CD14-positive monocyte (primary cell): ENCODE measurements at regions not wholly inside any gene's neighbourhood (a gene's known extent, or its start where the extent isn't known, plus 50 kb on each side); places are given as distances from the start of the nearest gene placed in this dataset.

Source experiments
- DNase-seq, 3 donors: peaks; one replicate each; pipeline ENCODE4 v3.0.0-alpha.2; 2011 to 2022
- H2AFZ ChIP-seq: 2 replicates; pipeline ENCODE4 v1.6.0; 2012; ENCODE audit warnings: mild to moderate bottlenecking, low read depth, low read length, inconsistent platforms; ENCODE audit not compliant: insufficient read depth, poor library complexity, severe bottlenecking
- H3K27ac ChIP-seq, 2 donors: 1 replicate in 1 of 2; 2 replicates in 1 of 2; pipeline ENCODE4 v1.5.1; 2012 to 2013; ENCODE audit warnings: low read length in 2 of 2, control low read depth in 1 of 2, inconsistent platforms in 1 of 2, low read depth in 1 of 2, mild to moderate bottlenecking in 1 of 2
- H3K27me3 ChIP-seq, 2 donors: one replicate each; pipeline versions ENCODE4 v1.6.0 to v1.6.1; 2011 to 2013; ENCODE audit warnings: low read length in 2 of 2; ENCODE audit not compliant: control insufficient read depth in 2 of 2, insufficient read depth in 2 of 2
- H3K36me3 ChIP-seq, 2 donors: replicated peaks in 1 of 2; 1 replicate in 1 of 2; 2 replicates in 1 of 2; pipeline versions ENCODE4 v1.5.1 to v1.6.1; 2012 to 2013; ENCODE audit warnings: low read length in 2 of 2, control low read depth in 1 of 2, inconsistent platforms in 1 of 2, mild to moderate bottlenecking in 1 of 2; ENCODE audit not compliant: insufficient read depth in 2 of 2, control insufficient read depth in 1 of 2
- H3K4me1 ChIP-seq, 2 donors: 1 replicate in 1 of 2; 2 replicates in 1 of 2; pipeline versions ENCODE4 v1.5.1 to v1.6.1; 2012 to 2013; ENCODE audit warnings: low read length in 2 of 2, control low read depth in 1 of 2, inconsistent platforms in 1 of 2, mild to moderate bottlenecking in 1 of 2, moderate library complexity in 1 of 2; ENCODE audit not compliant: insufficient read depth in 2 of 2, control insufficient read depth in 1 of 2
- H3K4me2 ChIP-seq: replicated peaks from 2 replicates; pipeline ENCODE3; 2012; ENCODE audit warnings: low read length, moderate library complexity, mild to moderate bottlenecking; ENCODE audit not compliant: poor library complexity, severe bottlenecking; ENCODE audit errors: extremely low read depth
- H3K4me3 ChIP-seq, 3 experiments: fragments of 200-600 bp in 1 of 3; sonication (generic) in 1 of 3; replicated peaks in 1 of 3; 1 replicate in 2 of 3; 2 replicates in 1 of 3; pipeline ENCODE4 v1.5.1; 2011 to 2013; ENCODE audit warnings: low read length in 3 of 3, mild to moderate bottlenecking in 3 of 3, control low read depth in 2 of 3, low read depth in 2 of 3, inconsistent platforms in 1 of 3, moderate library complexity in 1 of 3
- H3K79me2 ChIP-seq: 2 replicates; pipeline ENCODE4 v1.6.0; 2012; ENCODE audit warnings: mild to moderate bottlenecking, control low read depth, inconsistent platforms, low read length, moderate library complexity; ENCODE audit not compliant: insufficient read depth
- H3K9ac ChIP-seq: 2 replicates; pipeline ENCODE4 v1.6.0; 2017; ENCODE audit warnings: low read length, mild to moderate bottlenecking; ENCODE audit not compliant: insufficient read depth, poor library complexity, severe bottlenecking
- H3K9me3 ChIP-seq, 2 donors: replicated peaks in 1 of 2; 1 replicate in 1 of 2; 2 replicates in 1 of 2; pipeline versions ENCODE4 v1.5.1 to v1.6.1; 2012 to 2013; ENCODE audit warnings: low read length in 2 of 2, control low read depth in 1 of 2; ENCODE audit not compliant: control insufficient read depth in 1 of 2, insufficient read depth in 1 of 2
- H4K20me1 ChIP-seq: 2 replicates; pipeline ENCODE4 v1.6.0; 2012; ENCODE audit warnings: mild to moderate bottlenecking, low read length, control low read depth, moderate library complexity; ENCODE audit not compliant: insufficient read depth
- H3K27ac Mint-ChIP-seq, 7 donors: one replicate each; pipeline ENCODE4 v1.8.0; 2020; ENCODE audit warnings: mild to moderate bottlenecking in 7 of 7, mixed read lengths in 7 of 7, moderate library complexity in 6 of 7, inconsistent platforms in 2 of 7
- H3K27me3 Mint-ChIP-seq, 3 donors: one replicate each; pipeline ENCODE4 v1.8.0; 2021 to 2022; ENCODE audit warnings: low read depth in 3 of 3, mild to moderate bottlenecking in 3 of 3, mixed read lengths in 3 of 3, moderate library complexity in 3 of 3, inconsistent platforms in 1 of 3
- H3K36me3 Mint-ChIP-seq, 2 donors: one replicate each; pipeline ENCODE4 v1.8.0; 2020; ENCODE audit warnings: mixed read lengths in 2 of 2, inconsistent platforms in 1 of 2, mild to moderate bottlenecking in 1 of 2
- H3K4me1 Mint-ChIP-seq: one replicate; pipeline ENCODE4 v1.8.0; 2020; ENCODE audit warnings: mild to moderate bottlenecking, mixed read lengths
- H3K4me3 Mint-ChIP-seq, 2 donors: one replicate each; pipeline ENCODE4 v1.8.0; 2020; ENCODE audit warnings: mild to moderate bottlenecking in 2 of 2, mixed read lengths in 2 of 2, moderate library complexity in 1 of 2
- H3K9me3 Mint-ChIP-seq, 7 donors: one replicate each; pipeline ENCODE4 v1.8.0; 2020 to 2022; ENCODE audit warnings: mixed read lengths in 7 of 7, mild to moderate bottlenecking in 6 of 7, moderate library complexity in 6 of 7, inconsistent platforms in 2 of 7
- CTCF ChIP-seq: fragments of 200-600 bp; IDR thresholded peaks from one replicate; pipeline ENCODE4 v1.8.0; 2022; ENCODE audit warnings: antibody characterized with exemption, mild to moderate bottlenecking
- WGBS: methylation state at CpG from one replicate; pipeline ENCODE4 v1.1.5; 2013; ENCODE audit warnings: missing lambda C conversion rate; ENCODE audit not compliant: insufficient coverage; 5-methylcytosine and 5-hydroxymethylcytosine counted together
- intact Hi-C, 2 donors: fragments of 100-400 bp; cut with micrococcal nuclease; formaldehyde crosslinking; loops; one replicate each; pipeline versions ENCODE4 v1.15.0 to v1.15.1; 2023

- Histone ChIP-seq H3K4me3 (no peak overlapping the region), H3K9me3 (peaks cover 16 to 28% of the 10 kb centered on the region in 2 donors), H4K20me1 (no peaks in the 10 kb centered on the region), H3K27me3 (peaks cover 0 to 2% of the 10 kb centered on the region in 2 donors), H3K9ac (no peak overlapping the region), H3K27ac (no peak overlapping the region), H3K79me2 (no peaks in the 10 kb centered on the region), H3K36me3 (no peaks in the 10 kb centered on the region), H3K4me2 (no peak overlapping the region), H3K4me1 (no peaks in the 10 kb centered on the region), H2AFZ (no peak overlapping the region)
- Mint-ChIP-seq H3K27ac (no peak overlapping the region), H3K36me3 (no peaks in the 10 kb centered on the region), H3K9me3 (peaks cover 19 to 35% (median 28%) of the 10 kb centered on the region in 7 donors), H3K4me3 (no peak overlapping the region), H3K4me1 (no peaks in the 10 kb centered on the region), H3K27me3 (peaks cover 0 to 2% (median 0%) of the 10 kb centered on the region in 3 donors)
- no peak for DNase-seq
- 100% methylated on average over 1 of the region's 1 CpG for WGBS
- TF ChIP-seq CTCF = no peak
- intact Hi-C loops = no loop called here
Observed at GRCh38 chr17:69702078-69702477, 287.6 kb downstream of the MAP2K6 start.

GRCh38 chr17:69703751-69704150 lies 289.3 kb downstream of the MAP2K6 start:
- Mint-ChIP-seq H3K36me3 (no peaks in the 10 kb centered on the region), H3K4me1 (no peaks in the 10 kb centered on the region), H3K27me3 (peaks cover 0 to 5% (median 2%) of the 10 kb centered on the region in 3 donors), H3K27ac (no peak overlapping the region), H3K4me3 (no peak overlapping the region), H3K9me3 (peaks cover 10 to 23% (median 15%) of the 10 kb centered on the region in 7 donors)
- intact Hi-C loops = no loop called here
- peaks cover 8 to 16% of the 10 kb centered on the region in 2 donors for H3K9me3 ChIP-seq
- H3K4me2 ChIP-seq = no peak overlapping the region
- DNase-seq = no peak
- no peaks in the 10 kb centered on the region for H3K4me1 ChIP-seq
- WGBS = no CpG with 5 or more reads among the region's 1 CpG
- peaks cover 0 to 2% of the 10 kb centered on the region in 2 donors for H3K27me3 ChIP-seq
- H3K4me3 ChIP-seq = no peak overlapping the region
- H2AFZ ChIP-seq = no peak overlapping the region
- no peak overlapping the region for H3K9ac ChIP-seq
- no peaks in the 10 kb centered on the region for H4K20me1 ChIP-seq
- H3K36me3 ChIP-seq = no peaks in the 10 kb centered on the region
- no peak for TF ChIP-seq CTCF
- H3K27ac ChIP-seq = no peak overlapping the region
- no peaks in the 10 kb centered on the region for H3K79me2 ChIP-seq
